PC-3 (cell line): ENCODE measurements at regions not wholly inside any gene's neighbourhood (a gene's known extent, or its start where the extent isn't known, plus 50 kb on each side); places are given as distances from the start of the nearest gene placed in this dataset.

ENCODE experiments used
- ATAC-seq: fragments of 200-7000 bp; cut with Tn5 transposase; 2 replicates; pipeline ENCODE4 v1.9.1; 2020; ENCODE audit warnings: mild to moderate bottlenecking, moderate library complexity
- BruUV-seq: library from RNA; stranded (reverse); fragments of 400-500 nt; replicated peaks from 2 replicates; lab custom pipeline; 2021; lab: Mats Ljungman, UMichigan
- CTCF ChIA-PET: fragments of 300-600 bp; sonication (Branson Sonifier 250); formaldehyde crosslinking; loops from one replicate; lab custom pipeline; 2022; ENCODE audit warnings: antibody characterized with exemption; lab: Charles Lee
- POLR2A ChIA-PET: fragments of 300-600 bp; sonication (Branson Sonifier 250); formaldehyde crosslinking; loops from one replicate; lab custom pipeline; 2022; ENCODE audit warnings: antibody characterized with exemption; ENCODE audit not compliant: unreplicated experiment; lab: Charles Lee
- DNase-seq: peaks from one replicate; pipeline ENCODE4 v3.0.0-alpha.2; 2015
- H2AFZ ChIP-seq: fragments of 300-600 bp; sonication (generic); 2 replicates; pipeline ENCODE4 v1.6.0; 2016; ENCODE audit warnings: antibody characterized with exemption, low read length
- H3F3A ChIP-seq: fragments of 300-600 bp; sonication (generic); one replicate; pipeline ENCODE4 v1.6.0; 2017; ENCODE audit warnings: antibody characterized with exemption, low read length, control low read depth, mild to moderate bottlenecking; ENCODE audit not compliant: unreplicated experiment
- H3K27ac ChIP-seq: fragments of 300-600 bp; sonication (generic); 2 replicates; pipeline ENCODE4 v1.5.1; 2016; ENCODE audit warnings: mild to moderate bottlenecking, low read length
- H3K27me3 ChIP-seq: fragments of 300-600 bp; sonication (generic); 2 replicates; pipeline ENCODE4 v1.6.1; 2016; ENCODE audit warnings: low read length, mixed read lengths
- H3K36me3 ChIP-seq: fragments of 300-600 bp; sonication (generic); 2 replicates; pipeline ENCODE4 v1.6.1; 2016; ENCODE audit warnings: low read depth, mixed run types, low read length, mixed read lengths
- H3K4me1 ChIP-seq: fragments of 300-600 bp; sonication (generic); 2 replicates; pipeline ENCODE4 v1.5.1; 2016; ENCODE audit warnings: low read length; ENCODE audit not compliant: insufficient read depth
- H3K4me2 ChIP-seq: fragments of 300-600 bp; sonication (generic); 2 replicates; pipeline ENCODE4 v1.6.0; 2016; ENCODE audit warnings: low read length
- H3K4me3 ChIP-seq: fragments of 300-600 bp; sonication (generic); 2 replicates; pipeline ENCODE4 v1.5.1; 2016; ENCODE audit warnings: mild to moderate bottlenecking, low read length, mixed read lengths
- H3K79me2 ChIP-seq: fragments of 300-600 bp; sonication (generic); 2 replicates; pipeline ENCODE4 v1.6.1; 2017; ENCODE audit warnings: low read length, mixed read lengths
- H3K9ac ChIP-seq: fragments of 300-600 bp; sonication (generic); 2 replicates; pipeline ENCODE4 v1.6.0; 2016; ENCODE audit warnings: mild to moderate bottlenecking, low read length
- H3K9me2 ChIP-seq: fragments of 300-600 bp; sonication (generic); replicated peaks from 2 replicates; pipeline ENCODE4 v1.6.1; 2016; ENCODE audit warnings: mixed run types, low read length, mixed read lengths
- H3K9me3 ChIP-seq: fragments of 300-600 bp; sonication (generic); 2 replicates; pipeline ENCODE4 v1.6.1; 2016; ENCODE audit warnings: low read length, mixed read lengths
- H4K20me1 ChIP-seq: fragments of 300-600 bp; sonication (generic); 2 replicates; pipeline ENCODE4 v1.6.1; 2016; ENCODE audit warnings: low read length, mixed read lengths
- EZH2 ChIP-seq: fragments of 300-600 bp; sonication (generic); IDR thresholded peaks from one replicate; pipeline ENCODE4 v1.6.1; 2017; ENCODE audit warnings: antibody characterized with exemption, mild to moderate bottlenecking, low read length; ENCODE audit not compliant: unreplicated experiment
- EZH2phosphoT487 ChIP-seq: fragments of 300-600 bp; sonication (generic); IDR thresholded peaks from 2 replicates; pipeline ENCODE4 v1.6.1; 2018; ENCODE audit warnings: mild to moderate bottlenecking, antibody characterized with exemption, low read length, borderline replicate concordance
- intact Hi-C: fragments of 100-400 bp; cut with micrococcal nuclease; formaldehyde crosslinking; loops from 2 replicates; pipeline ENCODE4 v1.9.0; 2023
- TF ChIP-seq, protein P1 (sequence below): fragments of 300-600 bp; sonication (generic); conservative IDR thresholded peaks from 2 replicates; pipeline ENCODE4 v1.5.1; 2017; ENCODE audit warnings: antibody characterized with exemption, low read depth, mild to moderate bottlenecking, low read length

GRCh38 chr6:156511570-156511969 lies 265.6 kb upstream of the ARID1B start:
- no peak for ATAC-seq
- no peaks in the 10 kb centered on the region for H3K9me2 ChIP-seq

GRCh38 chr6:156511051-156511450 lies 266.1 kb upstream of the ARID1B start:
- TF ChIP-seq EZH2phosphoT487 (no peak), EZH2 (no peak)
- TF ChIP-seq, protein P1, sequence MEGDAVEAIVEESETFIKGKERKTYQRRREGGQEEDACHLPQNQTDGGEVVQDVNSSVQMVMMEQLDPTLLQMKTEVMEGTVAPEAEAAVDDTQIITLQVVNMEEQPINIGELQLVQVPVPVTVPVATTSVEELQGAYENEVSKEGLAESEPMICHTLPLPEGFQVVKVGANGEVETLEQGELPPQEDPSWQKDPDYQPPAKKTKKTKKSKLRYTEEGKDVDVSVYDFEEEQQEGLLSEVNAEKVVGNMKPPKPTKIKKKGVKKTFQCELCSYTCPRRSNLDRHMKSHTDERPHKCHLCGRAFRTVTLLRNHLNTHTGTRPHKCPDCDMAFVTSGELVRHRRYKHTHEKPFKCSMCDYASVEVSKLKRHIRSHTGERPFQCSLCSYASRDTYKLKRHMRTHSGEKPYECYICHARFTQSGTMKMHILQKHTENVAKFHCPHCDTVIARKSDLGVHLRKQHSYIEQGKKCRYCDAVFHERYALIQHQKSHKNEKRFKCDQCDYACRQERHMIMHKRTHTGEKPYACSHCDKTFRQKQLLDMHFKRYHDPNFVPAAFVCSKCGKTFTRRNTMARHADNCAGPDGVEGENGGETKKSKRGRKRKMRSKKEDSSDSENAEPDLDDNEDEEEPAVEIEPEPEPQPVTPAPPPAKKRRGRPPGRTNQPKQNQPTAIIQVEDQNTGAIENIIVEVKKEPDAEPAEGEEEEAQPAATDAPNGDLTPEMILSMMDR: no peak
- Histone ChIP-seq H3F3A (no peaks in the 10 kb centered on the region), H3K27ac (no peak overlapping the region), H3K36me3 (no peaks in the 10 kb centered on the region), H3K4me1 (no peaks in the 10 kb centered on the region; the same call in 1 of the 2 replicates), H3K4me3 (no peak overlapping the region), H3K79me2 (no peaks in the 10 kb centered on the region), H2AFZ (no peak overlapping the region), H3K4me2 (no peak overlapping the region), H4K20me1 (no peaks in the 10 kb centered on the region), H3K9ac (no peak overlapping the region), H3K9me2 (no peaks in the 10 kb centered on the region), H3K9me3 (no peaks in the 10 kb centered on the region), H3K27me3 (no peaks in the 10 kb centered on the region)
- DNase-seq (no peak), ATAC-seq (no peak)
- ChIA-PET CTCF (no interaction called here), POLR2A (no interaction called here)
- intact Hi-C loops: no loop called here
- BruUV-seq: no TSS peak

More at GRCh38 chr6:156511570-156511969, 265.6 kb upstream of the ARID1B start:
- POLR2A ChIA-PET: no interaction called here
- Histone ChIP-seq H3K4me2 (no peak overlapping the region), H3K36me3 (no peaks in the 10 kb centered on the region), H3K27me3 (no peaks in the 10 kb centered on the region), H3K27ac (no peak overlapping the region), H3K9ac (no peak overlapping the region), H3K79me2 (no peaks in the 10 kb centered on the region), H3K9me3 (no peaks in the 10 kb centered on the region), H3F3A (no peaks in the 10 kb centered on the region), H4K20me1 (no peaks in the 10 kb centered on the region), H2AFZ (no peak overlapping the region), H3K4me3 (no peak overlapping the region), H3K4me1 (no peaks in the 10 kb centered on the region; the same call in 1 of the 2 replicates)
- CTCF ChIA-PET: no interaction called here
- intact Hi-C loops: no loop called here
- BruUV-seq: no TSS peak
- no peak for TF ChIP-seq EZH2
- TF ChIP-seq, protein P1: no peak
- TF ChIP-seq EZH2phosphoT487: no peak
- no peak for DNase-seq

- no TSS peak for BruUV-seq
- CTCF ChIA-PET: no interaction called here
- TF ChIP-seq EZH2phosphoT487 (no peak), EZH2 (no peak)
- TF ChIP-seq, protein P1: no peak
- intact Hi-C loops: no loop called here
- Histone ChIP-seq H3K4me1 (no peaks in the 10 kb centered on the region; the same call in 1 of the 2 replicates), H3K9ac (no peak overlapping the region), H3K36me3 (no peaks in the 10 kb centered on the region), H3K27ac (no peak overlapping the region), H3K9me2 (no peaks in the 10 kb centered on the region), H3F3A (no peaks in the 10 kb centered on the region), H3K79me2 (no peaks in the 10 kb centered on the region), H4K20me1 (no peaks in the 10 kb centered on the region), H3K27me3 (no peaks in the 10 kb centered on the region), H3K4me3 (no peak overlapping the region), H2AFZ (no peak overlapping the region), H3K4me2 (no peak overlapping the region), H3K9me3 (no peaks in the 10 kb centered on the region)
- ATAC-seq (no peak), DNase-seq (no peak)
- POLR2A ChIA-PET: no interaction called here
Measured at GRCh38 chr6:156510242-156510641, 266.9 kb upstream of the ARID1B start.
